ENCODE measurements at regions not wholly inside any gene's neighbourhood (a gene's known extent, or its start where the extent isn't known, plus 50 kb on each side); places are given as distances from the start of the nearest gene placed in this dataset.
A peak's percentile ranks its signal among the peaks of the same experiment; 100 is the strongest.

DNA sequence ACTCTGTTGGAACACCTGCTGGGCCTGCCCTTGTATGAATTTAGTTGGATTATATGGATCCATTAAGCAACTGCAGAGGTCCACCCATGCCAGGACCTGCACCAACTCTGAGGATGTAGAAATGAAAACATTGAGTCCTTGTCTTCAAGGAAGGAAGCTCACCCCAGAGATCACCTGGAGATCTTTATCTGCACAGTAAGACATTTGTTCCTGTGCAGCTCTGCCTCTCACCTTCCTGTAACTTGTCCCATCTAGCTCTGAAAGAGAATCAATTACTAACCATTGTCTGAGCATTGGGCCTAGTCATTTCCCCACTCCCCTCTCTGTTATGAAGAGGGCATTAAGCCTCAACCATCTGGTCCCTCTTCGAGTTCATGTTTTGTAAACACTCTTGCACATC is 105.2 kb upstream of the YWHAQ start:
- DNase-seq (ENCODE audit: low read depth): no peak
- TF ChIP-seq, protein P1, sequence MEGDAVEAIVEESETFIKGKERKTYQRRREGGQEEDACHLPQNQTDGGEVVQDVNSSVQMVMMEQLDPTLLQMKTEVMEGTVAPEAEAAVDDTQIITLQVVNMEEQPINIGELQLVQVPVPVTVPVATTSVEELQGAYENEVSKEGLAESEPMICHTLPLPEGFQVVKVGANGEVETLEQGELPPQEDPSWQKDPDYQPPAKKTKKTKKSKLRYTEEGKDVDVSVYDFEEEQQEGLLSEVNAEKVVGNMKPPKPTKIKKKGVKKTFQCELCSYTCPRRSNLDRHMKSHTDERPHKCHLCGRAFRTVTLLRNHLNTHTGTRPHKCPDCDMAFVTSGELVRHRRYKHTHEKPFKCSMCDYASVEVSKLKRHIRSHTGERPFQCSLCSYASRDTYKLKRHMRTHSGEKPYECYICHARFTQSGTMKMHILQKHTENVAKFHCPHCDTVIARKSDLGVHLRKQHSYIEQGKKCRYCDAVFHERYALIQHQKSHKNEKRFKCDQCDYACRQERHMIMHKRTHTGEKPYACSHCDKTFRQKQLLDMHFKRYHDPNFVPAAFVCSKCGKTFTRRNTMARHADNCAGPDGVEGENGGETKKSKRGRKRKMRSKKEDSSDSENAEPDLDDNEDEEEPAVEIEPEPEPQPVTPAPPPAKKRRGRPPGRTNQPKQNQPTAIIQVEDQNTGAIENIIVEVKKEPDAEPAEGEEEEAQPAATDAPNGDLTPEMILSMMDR (conservative IDR thresholded peaks at IDR 0.05; ENCODE audit: control insufficient read depth, insufficient read depth, low read depth, low read length): no peak
- no peak overlapping the region for H3K4me3 ChIP-seq (ENCODE audit: control insufficient read depth, low read depth, low read length)

DNA sequence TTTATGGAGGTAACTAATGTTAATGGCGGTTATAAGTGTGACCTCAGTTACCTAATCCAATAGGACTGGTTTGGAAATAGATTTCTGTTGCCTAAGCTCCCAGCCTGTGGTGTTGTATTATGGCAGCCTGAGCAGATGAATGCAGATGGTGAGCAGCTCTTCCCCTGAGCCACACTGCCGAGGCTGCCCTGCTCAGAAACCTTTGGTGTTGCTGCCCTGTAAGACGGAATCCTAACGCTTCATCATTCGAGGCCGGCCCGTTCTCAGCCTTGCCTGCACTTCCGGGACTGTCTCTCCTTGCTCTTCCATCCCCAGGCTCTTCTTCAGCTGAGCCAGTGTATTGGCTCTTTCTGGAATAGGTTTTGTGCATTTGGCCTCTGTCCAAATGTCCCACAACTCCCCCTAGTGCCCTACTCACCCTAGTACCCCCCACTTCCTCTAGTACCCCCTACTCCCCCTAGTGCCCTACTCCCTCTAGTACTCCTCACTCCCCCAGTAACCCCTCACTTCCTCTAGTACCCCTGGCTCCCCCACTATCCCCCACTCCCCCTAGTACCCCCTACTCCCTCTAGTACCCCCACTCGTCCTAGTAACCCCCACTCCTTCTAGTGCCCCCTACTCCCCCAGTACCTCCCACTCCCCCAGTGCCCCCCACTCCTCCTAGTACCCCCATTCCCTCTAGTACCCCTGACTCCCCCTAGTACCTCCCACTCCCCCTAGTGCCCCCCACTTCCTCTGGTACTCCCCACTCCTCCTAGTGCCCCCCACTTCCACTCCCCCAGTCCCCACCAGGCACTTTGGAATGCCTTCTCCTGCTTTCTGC is 106.0 kb upstream of the TAF1B start:
- no peak overlapping the region for H3K4me3 ChIP-seq (ENCODE audit: control insufficient read depth, low read depth, low read length)
- DNase-seq (ENCODE audit: low read depth): peak; percentile 63
- TF ChIP-seq, protein P1 (conservative IDR thresholded peaks at IDR 0.05; ENCODE audit: control insufficient read depth, insufficient read depth, low read depth, low read length): peak; percentile 48

DNA sequence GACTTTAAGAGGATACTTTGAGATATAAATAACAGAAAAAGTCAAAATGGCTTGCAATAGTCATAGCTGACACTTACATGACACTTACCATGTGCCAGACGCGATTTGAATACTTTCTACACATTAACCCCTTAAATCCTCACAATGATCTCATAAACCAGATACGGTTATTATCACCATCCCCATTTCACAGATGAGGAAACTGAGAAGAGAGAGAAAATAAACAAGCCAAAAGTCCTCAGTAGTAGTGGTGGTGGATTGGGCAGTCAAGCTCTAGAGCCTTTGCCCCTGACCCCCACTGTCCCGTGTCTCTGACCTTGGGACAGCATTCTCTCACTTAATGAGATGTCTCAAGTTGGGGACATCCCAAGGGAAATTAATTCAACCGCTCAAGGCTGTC is 105.2 kb upstream of the TAF1B start:
- H3K4me3 ChIP-seq (ENCODE audit: control insufficient read depth, low read depth, low read length): no peak overlapping the region
- DNase-seq (ENCODE audit: low read depth): no peak
- TF ChIP-seq, protein P1 (conservative IDR thresholded peaks at IDR 0.05; ENCODE audit: control insufficient read depth, insufficient read depth, low read depth, low read length): no peak

DNA sequence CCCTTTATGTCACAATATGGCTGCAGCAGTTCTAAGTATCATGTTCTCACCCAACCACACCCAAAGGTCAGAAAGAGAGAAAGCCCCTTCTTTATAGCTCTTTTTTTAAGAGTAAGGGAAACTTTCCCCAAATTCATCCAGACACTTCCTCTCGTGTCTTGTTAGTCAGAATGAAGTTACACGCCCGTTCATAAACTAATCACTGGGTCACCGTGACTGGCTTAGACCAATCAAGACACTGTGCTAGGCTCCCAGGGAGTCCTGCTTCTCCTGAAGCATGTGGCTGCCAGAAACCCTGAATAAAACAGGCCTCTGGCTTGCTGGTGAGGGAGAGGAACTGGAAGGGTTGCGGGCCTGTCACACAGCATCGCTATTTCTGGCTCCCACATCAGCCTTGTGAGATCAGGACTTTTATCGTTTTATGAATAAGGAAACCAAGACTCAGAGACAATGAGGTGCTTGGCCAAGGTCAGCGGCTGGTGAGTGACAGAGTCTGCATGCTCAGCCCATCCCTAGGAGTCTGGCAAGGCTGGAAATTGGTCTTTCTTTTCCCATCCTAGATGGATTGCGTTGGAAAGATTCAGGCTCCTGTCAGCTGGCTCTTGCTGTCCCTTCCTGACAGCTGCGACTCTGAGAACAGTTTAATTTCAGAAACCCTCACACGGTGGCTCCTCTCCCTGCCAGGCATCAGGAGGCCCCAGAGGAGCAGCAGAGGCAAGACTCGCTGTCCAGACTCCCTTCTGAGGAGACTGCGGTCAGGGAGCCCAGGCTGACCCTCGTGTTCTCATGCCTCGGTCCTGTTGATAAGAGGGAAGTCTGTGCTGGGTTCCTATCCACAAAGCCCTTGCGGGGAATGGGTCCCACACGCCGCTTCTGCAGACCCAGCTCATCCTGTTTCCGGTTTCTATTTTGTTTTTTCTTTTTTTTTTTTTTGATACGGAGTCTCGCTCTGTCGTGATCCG is 104.5 kb upstream of the TAF1B start:
- no peak overlapping the region for H3K4me3 ChIP-seq (ENCODE audit: control insufficient read depth, low read depth, low read length)
- no peak for DNase-seq (ENCODE audit: low read depth)

DNA sequence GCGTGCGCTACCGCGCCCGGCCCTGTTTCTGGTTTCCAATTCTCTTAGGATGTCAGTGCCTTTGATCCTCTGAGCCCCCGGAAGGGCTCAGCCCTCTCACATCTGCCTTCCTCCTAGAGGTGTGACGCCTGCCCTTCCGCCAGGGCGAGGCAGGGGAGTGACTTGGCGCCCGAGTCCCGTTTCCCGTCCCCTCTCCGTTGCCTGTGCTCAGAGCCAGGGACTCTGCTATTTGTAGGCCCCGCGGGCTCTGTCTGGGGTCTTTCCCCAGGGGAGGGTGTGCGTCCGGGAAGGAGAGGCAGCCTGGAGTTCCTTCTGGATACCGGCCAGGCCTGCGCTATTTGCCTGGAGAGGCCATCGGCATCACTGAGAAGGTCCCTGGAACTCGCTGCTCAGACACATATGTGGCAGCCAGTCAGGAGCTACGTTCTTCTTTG is 103.7 kb upstream of the TAF1B start:
- TF ChIP-seq, protein P1 (conservative IDR thresholded peaks at IDR 0.05; ENCODE audit: control insufficient read depth, insufficient read depth, low read depth, low read length): no peak
- peak overlapping the region; percentile 6 for H3K4me3 ChIP-seq (ENCODE audit: control insufficient read depth, low read depth, low read length)
- no peak for DNase-seq (ENCODE audit: low read depth)

More for the DNA sequence above, 104.5 kb upstream of the TAF1B start:
- TF ChIP-seq, protein P1 (conservative IDR thresholded peaks at IDR 0.05; ENCODE audit: control insufficient read depth, insufficient read depth, low read depth, low read length): no peak

DNA sequence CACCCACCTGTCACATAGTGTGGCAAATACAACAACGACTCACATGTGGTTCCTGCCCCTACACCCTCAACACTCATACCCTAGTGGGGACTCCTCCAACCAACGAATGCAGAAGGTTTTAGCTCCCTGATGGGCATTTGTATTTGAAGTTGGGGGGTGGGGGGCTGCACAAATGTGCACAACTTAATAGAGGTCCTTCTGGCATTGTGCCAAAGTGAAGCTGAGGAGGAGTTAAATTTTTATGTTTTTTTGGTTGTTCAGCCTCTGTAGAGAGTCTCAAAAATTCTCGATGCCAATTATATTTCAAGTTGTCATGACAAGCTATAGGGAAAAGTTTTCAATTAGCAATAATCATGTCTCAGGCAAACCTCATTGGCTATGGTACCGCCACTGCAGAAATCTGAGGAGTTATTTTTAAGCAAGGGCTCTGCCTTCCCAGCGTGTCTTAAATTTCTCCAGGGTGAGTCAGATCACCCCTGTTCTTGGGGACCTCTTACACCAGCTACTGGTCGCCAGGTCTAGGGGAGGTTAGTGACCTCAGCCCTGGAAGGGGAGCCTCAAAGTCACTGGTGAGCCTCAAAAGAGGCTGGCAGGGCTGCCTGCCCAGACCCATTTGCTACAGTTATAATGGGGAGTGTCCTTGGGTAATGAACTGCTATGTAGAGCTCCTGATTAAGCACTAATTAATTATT is 102.7 kb upstream of the TAF1B start:
- TF ChIP-seq, protein P1 (conservative IDR thresholded peaks at IDR 0.05; ENCODE audit: control insufficient read depth, insufficient read depth, low read depth, low read length): no peak
- no peak overlapping the region for H3K4me3 ChIP-seq (ENCODE audit: control insufficient read depth, low read depth, low read length)
- DNase-seq (ENCODE audit: low read depth): no peak

Measured in fibroblast of mammary gland (primary cell).